GM18909 (cell line): ENCODE measurements at regions not wholly inside any gene's neighbourhood (a gene's known extent, or its start where the extent isn't known, plus 50 kb on each side); places are given as distances from the start of the nearest gene placed in this dataset.
"Not testable (repeated sequence)": the region's sequence is repeated elsewhere in the genome, so short reads cannot be mapped to it uniquely, and the experiment has no call there.

ENCODE experiments used
- ATAC-seq: cut with Tn5 transposase; IDR thresholded peaks from one replicate; pipeline ENCODE4 v1.9.1; 2021; ENCODE audit warnings: mild to moderate bottlenecking; ENCODE audit not compliant: unreplicated experiment, poor library complexity

GRCh38 chr6:85287158-85287557 lies 162.7 kb upstream of the NT5E start:
- no peak for ATAC-seq

DNA sequence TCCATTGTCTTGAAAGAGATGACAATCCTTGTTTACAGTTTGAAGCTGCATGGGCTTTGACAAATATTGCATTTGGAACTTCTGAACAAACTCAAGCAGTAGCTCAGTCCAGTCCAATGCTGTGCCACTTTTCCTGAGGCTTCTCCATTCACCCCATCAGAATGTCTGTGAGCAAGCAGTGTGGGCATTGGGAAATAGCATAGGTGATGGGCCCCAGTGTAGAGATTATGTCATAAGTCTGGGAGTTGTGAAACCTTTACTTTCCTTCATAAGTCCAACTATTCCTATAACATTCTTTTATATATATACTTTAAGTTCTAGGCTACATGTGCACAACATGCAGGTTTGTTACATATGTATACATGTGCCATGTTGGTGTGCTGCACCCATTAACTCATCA lies 163.4 kb upstream of the NT5E start:
- not testable (repeated sequence) for ATAC-seq

DNA sequence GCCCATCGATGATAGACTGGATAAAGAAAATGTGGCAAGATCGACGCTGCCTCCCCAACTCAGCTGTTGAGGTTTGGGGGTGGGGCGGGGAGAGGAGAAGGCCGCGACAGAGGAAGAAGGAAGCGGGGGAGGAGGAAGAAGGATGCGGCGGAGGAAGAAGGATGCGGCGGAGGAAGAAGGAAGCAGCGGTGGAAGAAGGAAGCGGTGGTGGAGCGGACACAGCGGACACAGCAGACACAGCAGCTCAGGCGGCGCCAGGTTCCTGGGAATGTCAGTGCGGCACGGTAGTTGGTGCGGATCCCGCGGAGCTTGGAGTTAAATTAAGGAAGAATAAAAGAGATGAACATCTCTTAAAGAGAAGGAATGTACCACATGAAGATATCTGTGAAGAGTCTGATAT lies 163.9 kb upstream of the NT5E start:
- ATAC-seq: no peak

GRCh38 chr6:85285114-85285513 lies 164.8 kb upstream of the NT5E start:
- no peak for ATAC-seq

- ATAC-seq: no peak
Measured at GRCh38 chr6:85283436-85283835, 166.4 kb upstream of the NT5E start.

DNA sequence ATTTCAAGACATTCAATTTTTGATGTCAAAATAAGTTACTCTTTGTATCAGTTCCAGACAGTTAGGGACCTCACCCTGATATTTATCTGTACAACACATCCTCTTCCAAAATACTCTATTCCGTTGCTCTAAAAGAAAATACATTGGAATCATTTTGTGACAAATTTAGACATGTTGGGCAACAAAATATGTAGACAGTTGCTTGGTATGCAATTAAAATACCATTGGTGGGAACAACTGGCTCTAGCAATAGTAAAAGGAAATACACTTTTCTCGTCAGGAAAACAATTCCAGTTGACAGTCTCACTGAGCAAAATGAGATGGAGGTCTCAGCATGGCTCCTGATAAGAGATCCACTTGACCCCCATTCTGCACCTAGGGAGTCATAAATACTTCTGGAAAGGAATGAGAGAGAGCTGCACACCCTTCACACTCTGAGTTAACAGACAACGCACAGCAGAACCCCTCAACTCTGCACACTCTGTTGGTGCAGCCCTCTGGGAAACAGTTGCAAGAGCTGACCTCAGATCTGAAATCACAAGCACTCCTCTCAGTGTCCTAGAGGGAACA lies 171.3 kb upstream of the NT5E start:
- ATAC-seq: no peak

- ATAC-seq: not testable (repeated sequence)
Measured at GRCh38 chr6:85276026-85276425, 173.9 kb upstream of the NT5E start.

GRCh38 chr6:85275338-85275985 lies 174.4 kb upstream of the NT5E start:
- no peak for ATAC-seq

- no peak for ATAC-seq
Measured at GRCh38 chr6:85273870-85274269, 176.0 kb upstream of the NT5E start.

GRCh38 chr6:85273046-85273445 lies 176.8 kb upstream of the NT5E start:
- ATAC-seq: no peak

DNA sequence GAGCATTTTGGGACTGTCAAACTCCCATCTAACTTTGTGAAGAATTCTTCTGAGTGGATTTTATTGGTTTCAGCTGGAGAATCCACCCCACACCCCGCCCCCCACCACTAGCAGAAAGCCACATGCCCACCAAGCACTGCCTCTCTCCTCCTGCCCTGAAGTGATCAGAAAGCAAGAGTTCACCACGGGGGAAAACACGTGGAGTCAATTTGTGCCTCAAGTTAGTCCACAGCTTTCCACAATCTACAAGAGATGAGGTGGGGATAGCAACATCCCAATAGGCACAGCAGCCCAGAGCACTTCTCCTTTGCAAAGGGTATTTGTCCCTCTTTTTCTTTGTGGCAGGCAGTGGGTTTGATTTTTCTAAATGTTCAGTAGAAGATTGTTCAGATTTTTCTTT lies 177.3 kb upstream of the NT5E start:
- ATAC-seq: no peak

DNA sequence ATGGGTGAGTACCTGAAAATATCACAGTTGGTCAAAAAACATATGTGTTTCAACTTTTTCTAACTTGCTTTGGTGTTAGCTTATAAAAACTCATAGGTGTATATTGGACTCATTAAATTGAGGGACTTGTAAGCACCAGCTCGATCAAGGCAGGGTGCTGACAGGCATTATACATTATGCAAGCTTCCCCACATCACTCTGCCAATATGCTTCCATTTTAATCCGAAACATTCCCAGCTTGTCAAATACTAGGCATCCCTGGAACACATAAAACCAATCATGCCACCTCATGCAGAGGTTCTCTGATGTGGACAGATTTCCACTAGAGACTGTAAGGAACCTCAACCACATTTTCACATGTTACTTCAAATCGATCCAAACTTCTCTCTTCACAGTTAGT lies 187.3 kb upstream of the NT5E start:
- ATAC-seq: no peak

GRCh38 chr6:85261271-85261670 lies 188.6 kb upstream of the NT5E start:
- no peak for ATAC-seq

DNA sequence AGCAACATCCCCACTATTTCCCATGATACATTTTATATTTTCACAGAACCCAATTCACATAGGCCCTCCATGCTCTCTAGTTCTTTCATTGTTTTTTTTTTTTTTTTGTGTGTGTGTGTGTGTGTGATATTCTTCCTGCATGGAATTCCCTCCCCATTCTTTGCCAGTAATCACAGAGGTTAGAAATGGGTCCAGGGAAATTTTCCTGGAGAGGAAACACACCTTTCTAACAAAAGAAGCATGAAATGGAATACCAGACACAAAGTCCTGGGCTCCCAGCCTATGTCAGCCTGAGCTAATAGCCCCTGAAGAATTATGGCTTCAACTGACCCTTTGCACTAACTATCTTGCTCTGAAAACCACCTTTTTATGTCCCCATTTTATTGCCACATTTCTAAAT lies 194.2 kb upstream of the NT5E start:
- no peak for ATAC-seq

GRCh38 chr6:85252552-85252951 lies 197.3 kb upstream of the NT5E start:
- ATAC-seq: no peak

GRCh38 chr6:85252085-85252484 lies 197.8 kb upstream of the NT5E start:
- no peak for ATAC-seq

DNA sequence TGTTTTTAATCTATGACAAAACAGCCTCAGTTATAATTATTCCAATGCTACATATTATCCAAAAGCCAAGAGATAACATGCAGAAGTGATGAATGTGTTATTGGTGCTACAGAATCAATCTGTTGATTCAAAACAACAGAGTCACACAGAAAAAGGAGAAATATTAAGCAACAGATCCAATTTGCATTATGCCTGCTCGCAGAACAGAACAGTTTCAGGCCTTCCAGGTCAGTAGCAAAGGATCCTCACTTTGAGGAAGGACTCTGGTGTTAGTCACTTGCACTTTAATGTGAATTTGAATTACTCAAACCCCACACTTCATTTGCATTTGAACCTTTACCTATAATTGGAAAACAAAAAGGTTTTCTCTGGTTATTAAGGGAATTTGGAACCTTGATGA lies 198.6 kb upstream of the NT5E start:
- ATAC-seq: no peak

GRCh38 chr6:85250586-85251220 lies 199.2 kb upstream of the NT5E start:
- no peak for ATAC-seq

DNA sequence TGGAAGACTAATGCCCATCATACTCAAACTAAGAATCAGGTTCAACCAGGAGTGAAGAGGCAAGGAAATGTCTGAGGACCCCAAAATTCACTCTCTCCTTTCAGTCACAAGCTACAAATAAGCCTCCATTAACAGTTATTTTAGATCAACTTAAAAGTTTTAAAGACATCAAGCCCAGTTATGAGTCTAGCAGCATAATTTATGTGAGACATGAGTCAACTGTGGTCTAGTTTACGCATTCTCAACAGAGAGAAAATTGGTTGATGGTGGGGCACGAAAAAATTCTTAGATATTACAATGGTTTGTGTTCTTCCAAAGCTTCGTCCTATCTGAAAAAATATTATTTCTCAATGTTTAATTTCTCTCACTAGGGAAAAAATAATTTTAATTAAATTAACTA lies 204.9 kb upstream of the NT5E start:
- ATAC-seq: no peak

DNA sequence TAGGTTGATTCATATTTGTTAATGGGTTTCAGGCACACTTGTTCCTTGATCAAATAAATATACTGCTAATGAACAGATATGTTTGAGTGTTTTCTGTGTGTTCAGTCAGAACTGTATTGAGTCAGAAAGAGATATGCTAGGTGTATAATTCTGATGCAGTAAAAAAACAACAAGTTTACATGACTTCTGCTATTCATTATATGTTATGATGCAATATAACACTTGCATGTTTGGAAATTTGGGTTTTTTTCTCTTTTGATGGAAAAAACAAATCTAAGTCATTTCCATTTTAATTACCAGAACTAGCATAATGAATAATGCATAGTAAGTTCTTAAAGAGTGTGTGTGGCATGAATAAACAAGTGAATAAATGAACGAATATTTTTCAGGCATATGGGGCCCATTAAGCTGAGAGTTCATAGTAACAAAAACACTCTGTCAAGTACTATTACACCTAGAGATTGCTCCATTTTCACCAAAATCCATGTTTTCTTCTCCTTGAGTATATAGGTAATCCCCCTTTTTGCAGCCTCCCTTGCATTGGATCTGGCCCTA lies 208.3 kb upstream of the NT5E start:
- no peak for ATAC-seq

GRCh38 chr6:85240787-85241385 lies 209.0 kb upstream of the NT5E start:
- ATAC-seq: no peak
